Posterior cingulate gyrus (tissue), 11 donors: ENCODE measurements at regions not wholly inside any gene's neighbourhood (a gene's known extent, or its start where the extent isn't known, plus 50 kb on each side); places are given as distances from the start of the nearest gene placed in this dataset.
"Not testable (repeated sequence)": the region's sequence is repeated elsewhere in the genome, so short reads cannot be mapped to it uniquely, and the experiment has no call there.

ENCODE experiments used
- DNase-seq, 10 donors: peaks; one replicate each; pipeline versions ENCODE4 v3.0.0 to v3.0.0-alpha.2; 2020 to 2021; ENCODE audit warnings: mixed read lengths in 3 of 10
- intact Hi-C: fragments of 100-400 bp; cut with DNase I; formaldehyde crosslinking; loops from one replicate; pipeline ENCODE4 v1.15.1; 2023

DNA sequence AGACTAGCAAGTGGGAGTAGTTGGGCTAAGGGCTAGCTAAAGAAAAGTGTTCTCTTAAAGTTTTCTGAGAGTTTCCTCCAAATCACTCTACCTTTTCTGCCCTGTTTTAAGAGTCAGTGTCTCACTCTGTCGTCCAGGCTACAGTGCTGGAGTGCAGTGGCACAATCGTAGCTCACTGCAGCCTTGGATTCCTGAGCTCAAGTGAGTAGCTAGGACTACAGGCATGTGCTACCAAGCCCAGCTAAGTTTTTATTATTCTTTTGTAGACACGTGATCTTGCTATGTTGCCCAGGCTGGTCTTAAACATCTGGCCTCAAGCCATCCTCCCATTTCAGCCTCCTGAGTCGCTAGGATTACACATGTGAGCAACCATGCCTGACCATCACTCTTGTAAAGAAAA is 378.9 kb downstream of the CAAP1 start:
- intact Hi-C loops, result no loop called here

DNA sequence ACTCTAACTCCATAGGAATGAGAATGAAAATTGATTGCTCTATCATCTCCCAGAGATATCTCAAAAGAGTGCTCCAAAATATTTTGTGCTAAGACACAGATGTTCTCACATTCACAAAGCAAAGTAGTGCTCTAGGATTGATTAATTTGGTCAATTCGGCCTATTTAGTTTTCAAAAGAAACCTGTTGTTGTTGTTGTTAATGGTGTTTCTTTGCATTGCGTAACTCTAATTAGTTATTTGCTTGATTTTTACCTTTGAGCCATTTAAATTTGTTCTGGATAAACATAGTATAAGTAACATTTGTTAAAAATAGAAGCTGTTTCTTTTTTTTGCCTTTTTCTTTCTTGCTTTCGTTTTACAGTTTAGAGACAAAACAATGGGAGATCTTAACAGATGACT is 382.5 kb downstream of the CAAP1 start:
- DNase-seq, result no peak
- intact Hi-C loops, result no loop called here

More for the DNA sequence above, 378.9 kb downstream of the CAAP1 start:
- peak in 1 of 10 donors; percentile 50 for DNase-seq

DNA sequence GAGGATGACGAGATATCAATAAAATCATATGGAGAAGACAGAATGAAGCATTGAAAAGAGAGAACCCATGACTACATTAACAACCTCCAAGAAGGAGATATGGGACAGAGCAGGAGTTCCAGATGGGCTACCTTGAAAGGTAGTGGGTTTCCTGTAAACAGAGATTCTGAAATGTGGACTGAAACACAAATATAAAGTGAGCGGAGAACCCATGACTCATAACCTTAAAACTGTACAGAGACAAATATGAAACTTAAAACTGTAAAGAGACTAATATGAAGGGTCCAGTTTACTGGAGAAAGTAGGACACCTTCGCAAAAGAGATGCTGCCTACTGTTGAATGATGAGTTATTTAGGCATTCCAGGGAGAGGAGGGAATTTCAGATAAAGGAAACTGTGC is 383.7 kb downstream of the CAAP1 start:
- intact Hi-C loops, result no loop called here
- no peak for DNase-seq

DNA sequence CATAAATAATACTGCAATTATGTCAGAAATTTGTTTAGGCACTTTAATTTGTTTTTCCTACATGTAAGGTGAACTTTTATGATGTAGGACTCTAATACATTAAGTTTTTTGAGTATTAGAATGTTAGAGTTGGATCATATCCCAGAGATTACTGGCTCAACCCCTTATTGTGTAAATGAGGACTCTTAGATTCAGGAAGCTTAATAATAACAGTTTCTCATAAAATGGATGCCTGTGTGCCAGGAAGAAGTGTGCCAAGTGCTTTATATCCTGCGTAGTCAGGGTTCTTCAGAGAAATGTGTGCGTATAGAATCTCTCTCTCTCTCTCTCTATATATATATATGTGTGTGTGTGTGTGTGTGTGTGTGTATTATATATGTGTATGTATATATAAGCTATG is 388.5 kb downstream of the CAAP1 start:
- intact Hi-C loops, result no loop called here
- DNase-seq, result no peak

DNA sequence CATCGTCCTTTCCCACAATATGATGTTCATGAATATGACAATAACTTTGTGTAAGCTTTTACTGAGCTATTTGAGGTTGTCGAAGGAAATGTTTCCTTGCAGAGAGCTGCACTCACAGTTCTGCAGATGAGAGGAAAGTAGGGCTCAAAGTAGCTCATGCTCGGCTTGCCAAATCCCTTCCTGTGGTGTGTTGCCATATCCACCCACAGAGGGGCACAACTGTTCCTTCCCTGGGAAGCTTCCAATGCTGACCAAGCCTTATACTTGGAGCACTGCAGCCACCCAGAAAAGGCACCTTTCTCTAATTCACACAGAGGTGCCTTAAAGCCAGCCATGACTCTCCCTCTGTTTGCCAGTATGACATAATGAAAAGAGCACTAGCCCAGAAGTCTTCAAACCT is 390.3 kb downstream of the CAAP1 start:
- no peak for DNase-seq
- intact Hi-C loops, result no loop called here

DNA sequence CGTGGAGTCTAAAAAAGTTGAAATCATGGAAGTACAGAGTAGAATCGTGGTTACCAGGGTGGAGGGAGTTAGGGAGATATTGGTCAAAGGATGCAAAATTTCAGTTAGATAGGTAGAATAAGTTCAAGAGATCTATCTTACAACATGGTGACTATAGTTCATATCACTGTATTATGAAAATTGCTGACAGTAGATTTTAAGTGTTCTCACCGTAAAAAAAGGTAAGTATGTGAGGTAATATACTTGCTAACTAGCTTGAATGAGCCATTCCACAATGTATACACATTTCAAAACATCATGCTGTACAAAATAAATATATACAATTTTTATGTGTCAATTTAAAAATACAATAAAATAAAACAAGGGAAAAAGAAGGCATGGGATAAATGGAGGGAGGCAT is 392.1 kb downstream of the CAAP1 start:
- intact Hi-C loops, result no loop called here
- no peak for DNase-seq

DNA sequence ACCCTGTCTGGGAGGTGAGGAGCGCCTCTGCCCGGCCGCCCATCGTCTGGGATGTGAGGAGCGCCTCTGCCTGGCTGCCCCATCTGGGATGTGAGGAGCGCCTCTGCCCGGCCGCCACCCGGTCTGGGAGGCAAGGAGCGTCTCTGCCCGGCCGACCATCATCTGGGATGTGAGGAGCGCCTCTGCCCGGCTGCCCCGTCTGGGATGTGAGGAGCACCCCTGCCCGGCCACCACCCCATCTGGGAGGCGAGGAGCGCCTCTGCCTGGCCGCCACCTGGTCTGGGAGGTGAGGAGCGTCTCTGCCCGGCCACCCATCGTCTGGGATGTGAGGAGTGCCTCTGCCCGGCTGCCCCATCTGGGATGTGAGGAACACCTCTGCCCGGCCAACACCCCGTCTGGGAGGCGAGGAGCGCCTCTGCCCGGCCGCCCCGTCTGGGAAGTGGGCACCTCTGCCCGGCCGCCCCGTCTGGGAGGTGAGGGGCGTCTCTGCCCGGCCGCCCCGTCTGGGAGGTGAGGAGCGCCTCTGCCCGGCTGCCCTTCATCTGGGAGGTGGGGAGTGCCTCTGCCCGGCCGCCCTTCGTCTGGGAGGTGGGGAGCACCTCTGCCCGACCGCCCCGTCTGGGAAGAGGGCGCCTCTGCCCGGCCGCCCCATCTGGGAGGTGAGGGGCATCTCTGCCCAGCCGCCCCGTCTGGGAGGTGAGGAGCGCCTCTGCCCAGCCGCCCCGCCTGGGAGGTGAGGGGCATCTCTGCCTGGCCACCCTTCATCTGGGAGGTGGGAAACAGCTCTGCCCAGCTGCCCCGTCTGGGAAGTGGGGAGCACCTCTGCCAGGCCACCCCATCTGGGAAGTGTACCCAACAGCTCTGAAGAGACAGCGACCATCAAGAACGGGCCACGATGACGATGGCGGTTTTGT is 399.7 kb downstream of the CAAP1 start:
- intact Hi-C loops, result not testable (repeated sequence)
- DNase-seq, result peak in 2 of 10 donors; percentile 76 to 82

DNA sequence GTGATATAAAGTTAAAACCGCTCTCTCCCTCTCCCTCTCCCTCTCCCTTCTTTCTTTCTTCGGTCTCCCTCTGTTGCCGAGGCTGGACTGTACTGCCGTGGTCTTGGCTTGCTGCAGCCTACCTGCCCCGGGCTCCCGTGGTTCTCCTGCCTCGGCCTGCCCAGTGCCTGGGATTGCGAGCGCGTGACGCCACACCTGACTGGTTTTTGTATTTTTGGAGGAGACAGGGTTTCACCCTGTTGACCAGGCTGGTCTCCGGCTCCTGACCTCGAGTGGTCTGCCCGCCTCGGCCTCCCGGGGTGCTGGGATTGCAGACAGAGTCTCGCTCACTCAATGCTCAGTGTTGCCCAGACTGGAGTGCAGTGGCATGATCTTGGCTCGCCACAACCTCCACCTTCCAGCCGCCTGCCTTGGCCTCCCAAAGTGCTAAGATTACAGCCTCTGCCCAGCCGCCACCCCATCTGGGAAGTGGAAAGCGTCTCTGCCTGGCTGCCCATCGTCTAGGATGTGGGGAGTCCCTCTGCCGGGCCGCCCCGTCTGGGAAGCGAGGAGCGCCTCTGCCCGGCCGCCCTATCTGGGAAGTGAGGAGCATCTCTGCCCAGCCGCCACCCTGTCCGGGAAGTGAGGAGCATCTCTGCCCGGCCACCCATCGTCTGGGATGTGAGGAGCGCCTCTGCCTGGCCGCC is 400.5 kb downstream of the CAAP1 start:
- intact Hi-C loops, result not testable (repeated sequence)
- peak in 3 of 10 donors; percentile 50 to 84 (median 69) for DNase-seq

DNA sequence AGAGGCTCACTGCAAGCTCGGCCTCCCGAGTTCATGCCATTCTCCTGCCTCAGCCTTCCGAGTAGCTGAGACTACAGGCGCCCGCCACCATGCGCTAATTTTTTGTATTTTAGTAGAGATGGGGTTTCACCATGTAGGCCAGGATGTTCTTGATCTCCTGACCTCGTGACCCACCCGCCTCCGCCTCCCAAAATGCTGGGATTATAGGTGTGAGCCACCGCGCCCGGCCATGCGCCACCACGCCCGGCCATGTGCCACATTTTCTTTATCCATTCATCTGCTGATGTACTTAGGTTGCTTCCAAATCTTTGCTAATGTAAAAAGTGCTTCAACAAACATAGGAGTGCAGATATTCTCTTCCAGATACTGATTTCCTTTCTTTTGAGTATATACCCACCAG is 408.6 kb downstream of the CAAP1 start:
- DNase-seq, result peak in 2 of 10 donors; percentile 54 to 66
- intact Hi-C loops, result no loop called here

DNA sequence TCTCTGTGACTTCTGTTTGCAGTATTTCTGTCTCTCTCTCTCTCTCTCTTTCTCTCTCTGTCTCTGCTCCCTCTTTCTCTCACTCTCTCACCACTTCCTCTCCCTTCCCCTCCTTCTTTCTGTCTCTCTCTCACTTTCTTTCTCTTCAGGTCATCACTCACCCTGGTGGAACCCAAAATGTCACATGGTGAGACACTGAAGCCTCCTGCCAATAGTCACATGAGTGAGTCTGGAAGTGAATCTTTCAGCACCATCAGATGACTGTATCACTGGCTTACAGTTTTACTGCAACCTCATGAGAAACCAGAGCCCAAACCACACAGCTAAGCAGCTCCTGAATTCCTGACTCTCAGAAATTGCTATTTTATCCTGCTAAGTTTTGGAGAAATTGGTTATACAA is 414.6 kb downstream of the CAAP1 start:
- intact Hi-C loops, result no loop called here
- no peak for DNase-seq

DNA sequence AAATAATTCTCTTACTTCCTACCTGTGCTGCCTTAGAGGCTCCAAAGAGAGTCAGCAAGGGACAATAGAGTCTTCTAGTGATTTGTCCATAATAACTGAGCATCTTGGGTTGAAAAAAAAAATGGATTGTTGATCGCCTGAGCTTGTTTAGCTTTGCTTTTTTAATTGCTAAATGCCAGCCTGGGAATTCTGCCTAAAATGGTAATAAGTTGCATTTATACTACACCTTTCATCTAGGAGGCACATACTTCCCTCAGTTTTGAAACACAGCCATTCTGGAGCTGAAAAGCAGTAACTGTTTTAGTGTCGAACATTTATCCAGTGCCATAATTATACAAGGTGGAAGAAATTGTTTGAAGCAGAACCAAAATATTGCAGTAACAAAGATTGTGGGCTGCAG is 421.3 kb downstream of the CAAP1 start:
- DNase-seq, result no peak
- intact Hi-C loops, result no loop called here

DNA sequence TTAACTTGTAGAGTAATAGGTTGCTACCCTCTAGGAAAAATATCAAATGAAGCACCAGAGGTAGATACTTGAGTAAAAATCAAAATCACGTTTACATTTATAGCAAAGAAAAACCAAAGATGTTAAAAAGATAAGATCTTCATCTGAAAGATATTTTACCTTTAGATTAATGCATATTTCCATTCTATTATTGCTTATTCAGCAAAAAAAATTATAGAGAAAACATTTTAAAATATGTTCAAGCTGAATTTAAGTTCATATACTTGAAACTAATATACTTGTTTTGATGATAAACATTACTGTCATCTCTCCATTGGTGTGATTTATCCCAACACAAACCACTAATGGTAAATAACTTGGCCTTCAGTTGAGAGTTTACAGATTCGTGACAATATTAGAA is 422.3 kb downstream of the CAAP1 start:
- no peak for DNase-seq
- intact Hi-C loops, result no loop called here

DNA sequence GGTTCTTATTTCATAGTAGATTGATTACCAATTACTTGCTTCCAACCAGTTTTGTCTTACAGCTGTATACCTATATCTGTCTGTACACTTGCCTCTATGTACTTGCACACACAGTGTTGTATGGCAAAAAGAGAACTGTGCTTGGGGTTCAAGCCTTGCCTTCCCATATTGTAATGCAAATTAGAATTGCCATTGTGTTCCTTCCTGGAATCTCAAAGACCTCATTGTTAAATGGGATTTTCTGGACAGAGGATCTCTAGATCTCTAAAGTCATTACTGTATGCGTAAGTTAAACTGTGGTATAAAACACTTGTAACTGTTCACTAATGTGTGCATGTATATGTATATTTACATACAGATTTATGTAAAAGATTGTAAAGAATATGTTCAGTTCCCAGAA is 428.8 kb downstream of the CAAP1 start:
- intact Hi-C loops, result no loop called here
- DNase-seq, result no peak

DNA sequence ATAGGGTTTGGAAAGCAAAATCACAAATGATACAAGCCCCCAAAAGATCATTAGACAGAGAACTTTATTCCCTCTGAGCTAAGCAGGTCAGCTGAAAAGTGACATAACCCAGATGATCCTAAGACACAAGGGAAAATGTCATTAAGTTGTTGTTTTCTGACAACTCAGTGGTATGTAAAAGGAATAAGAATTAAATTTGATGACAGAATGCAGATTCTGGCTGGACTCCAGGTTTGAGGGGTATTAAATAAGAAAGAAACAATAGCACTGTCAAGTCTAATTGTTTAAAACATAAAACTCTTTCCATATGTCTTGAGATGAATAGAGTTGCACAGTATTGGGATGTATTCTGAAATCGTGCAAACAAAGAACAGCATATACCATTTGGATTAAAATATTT is 429.9 kb downstream of the CAAP1 start:
- intact Hi-C loops, result no loop called here
- no peak for DNase-seq

DNA sequence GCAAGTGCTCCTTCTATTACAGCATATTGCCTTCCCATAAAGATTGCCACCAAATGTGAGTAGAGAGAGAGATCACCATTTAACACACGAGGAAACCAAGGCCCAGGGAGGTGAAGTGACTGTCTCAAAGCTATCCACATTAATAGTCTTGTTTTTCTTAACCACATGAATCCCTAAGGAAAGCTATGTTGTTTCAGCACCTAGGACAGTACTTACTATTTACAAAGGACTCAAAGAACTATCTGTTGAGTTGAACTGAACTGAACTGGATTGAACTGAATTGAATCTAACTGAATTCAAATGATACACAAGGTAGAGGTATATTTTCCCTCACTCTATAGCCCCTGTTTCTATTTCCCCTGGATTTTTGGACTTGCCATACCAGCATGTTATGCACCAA is 430.4 kb downstream of the CAAP1 start:
- intact Hi-C loops, result no loop called here
- DNase-seq, result no peak

DNA sequence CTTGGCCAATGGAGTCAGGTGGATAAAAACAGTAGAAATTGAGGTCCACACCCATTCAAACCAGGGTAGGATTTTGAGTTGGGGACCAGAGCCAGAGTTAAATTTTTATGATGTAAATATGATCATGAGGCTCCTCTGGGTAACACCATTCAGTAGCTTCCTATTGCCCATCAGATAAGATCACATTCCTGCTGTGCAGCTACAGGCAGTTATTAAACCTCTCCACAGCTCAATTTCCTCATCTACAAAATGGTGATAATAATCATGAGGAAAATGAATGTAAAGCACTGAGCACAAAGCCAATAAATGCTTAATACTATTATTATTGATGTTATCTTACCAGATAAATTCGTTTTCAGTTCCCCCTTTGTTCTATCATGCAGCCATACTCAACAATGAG is 432.0 kb downstream of the CAAP1 start:
- intact Hi-C loops, result no loop called here
- no peak for DNase-seq

DNA sequence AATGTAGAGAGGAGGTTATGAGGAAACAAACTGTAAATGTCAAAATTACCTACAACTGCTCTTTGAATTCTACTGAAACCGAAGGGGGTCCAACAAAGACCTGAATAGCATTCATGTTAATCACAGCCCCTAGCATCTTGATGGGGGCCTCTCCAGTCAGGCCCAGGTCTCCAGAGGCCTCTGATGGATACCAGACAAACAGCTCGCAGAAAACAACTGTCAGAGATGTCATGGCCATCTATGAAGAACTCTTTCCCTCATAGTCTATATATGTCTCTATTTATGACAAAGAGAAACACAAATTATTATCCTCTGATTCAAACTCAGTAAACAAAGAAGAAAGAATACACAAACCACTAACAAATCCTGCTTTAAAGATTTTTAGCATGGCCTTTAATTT is 432.6 kb downstream of the CAAP1 start:
- no peak for DNase-seq
- intact Hi-C loops, result no loop called here

DNA sequence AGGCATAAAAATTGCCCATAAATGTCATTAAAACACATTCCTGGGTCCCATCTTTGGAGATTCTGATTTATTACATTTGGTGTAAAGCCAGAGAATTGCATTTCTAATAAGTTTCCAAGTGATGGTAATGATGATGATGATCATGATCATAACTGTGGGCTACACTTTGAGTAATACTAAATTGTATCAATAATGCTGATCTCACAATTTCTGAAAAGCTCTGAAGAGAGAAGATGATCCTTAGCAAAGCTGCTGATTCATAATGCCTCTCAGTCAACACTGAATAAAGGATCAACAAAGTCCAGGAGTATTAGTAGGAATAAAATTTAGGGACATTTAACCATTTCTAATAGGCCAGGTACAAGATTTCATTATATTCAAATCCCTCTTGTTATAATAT is 434.5 kb downstream of the CAAP1 start:
- intact Hi-C loops, result no loop called here
- DNase-seq, result no peak

DNA sequence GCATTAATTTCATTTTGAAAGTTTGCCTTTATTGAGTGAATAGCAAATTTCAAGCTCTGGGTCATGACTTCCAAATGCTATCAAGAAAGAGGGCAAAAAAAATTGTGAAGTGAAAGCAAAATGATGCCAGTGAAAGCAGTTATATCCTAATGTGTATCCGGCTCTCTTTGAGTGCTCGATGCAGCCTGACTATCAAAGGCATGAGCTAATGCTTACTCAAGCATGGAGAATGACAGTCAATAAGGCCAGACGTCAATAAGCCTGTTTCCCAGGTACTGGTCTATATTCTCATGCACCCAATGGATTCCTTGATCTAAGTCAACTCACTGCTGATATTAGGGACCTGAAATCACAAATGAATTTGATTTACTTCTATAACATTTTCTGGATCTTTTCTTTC is 435.5 kb downstream of the CAAP1 start:
- intact Hi-C loops, result no loop called here
- DNase-seq, result no peak

DNA sequence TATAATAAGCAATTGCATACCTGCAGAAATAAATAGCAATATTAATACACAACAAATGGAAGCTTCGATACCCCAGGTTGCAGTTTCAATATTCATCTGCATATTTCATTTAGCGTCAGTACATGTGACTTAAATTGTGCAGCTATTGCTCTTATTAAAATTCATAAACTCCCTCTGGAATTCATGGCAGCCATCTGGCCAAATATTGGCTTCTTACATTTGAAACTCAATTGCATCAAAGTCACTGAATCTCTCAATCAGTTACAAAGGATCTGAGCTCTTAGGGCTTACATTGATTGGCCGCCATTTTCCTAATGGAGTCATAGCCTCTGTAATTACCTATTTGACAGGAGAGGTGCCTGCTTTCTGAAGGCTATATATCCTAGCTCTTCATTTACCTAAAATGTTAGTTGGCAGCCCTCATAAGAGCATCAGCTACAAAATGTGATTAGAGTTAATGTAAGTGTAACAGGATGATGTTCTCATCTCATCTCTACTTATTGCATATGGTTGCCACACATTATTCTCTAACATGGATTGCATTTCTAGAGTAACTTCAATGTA is 453.5 kb downstream of the CAAP1 start:
- intact Hi-C loops, result no loop called here
- DNase-seq, result no peak

DNA sequence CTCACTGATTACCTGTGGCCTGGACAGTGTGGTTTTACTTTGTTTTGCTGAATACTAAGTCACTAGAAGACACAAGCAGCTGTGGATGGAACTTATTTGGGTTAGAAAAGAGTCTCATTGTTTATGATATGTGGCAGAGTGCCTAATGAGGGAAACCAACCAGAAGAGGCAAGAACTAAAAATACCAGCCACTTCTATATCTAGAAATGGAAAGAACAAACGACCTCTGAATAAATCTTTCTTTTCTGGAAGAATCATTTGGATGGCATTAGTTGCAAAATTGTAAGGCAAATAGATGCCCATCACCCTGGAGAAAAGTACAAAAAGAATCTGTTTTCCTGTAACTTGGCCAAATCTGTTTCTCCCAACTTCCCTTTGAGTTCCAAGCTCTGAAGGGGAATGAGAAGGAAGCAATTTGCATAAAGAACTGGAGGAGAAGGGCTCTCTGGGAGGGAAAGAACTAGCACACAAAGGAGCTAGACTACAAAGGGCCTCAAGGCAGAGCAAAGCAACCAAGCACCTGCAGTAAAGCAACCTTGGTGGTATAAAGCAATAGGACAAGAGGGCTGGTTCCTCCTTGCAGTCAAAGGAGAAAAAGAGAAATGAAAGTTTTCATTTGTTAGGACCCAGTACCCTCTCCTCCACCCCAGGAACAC is 455.4 kb downstream of the CAAP1 start:
- intact Hi-C loops, result no loop called here
- DNase-seq, result no peak
